SHP77 (cell line): ENCODE measurements at regions not wholly inside any gene's neighbourhood (a gene's known extent, or its start where the extent isn't known, plus 50 kb on each side); places are given as distances from the start of the nearest gene placed in this dataset.
"Not testable (repeated sequence)": the region's sequence is repeated elsewhere in the genome, so short reads cannot be mapped to it uniquely, and the experiment has no call there.

Source experiments
- DNase-seq, 2 experiments: peaks; one replicate each; lab custom pipeline; 2025; lab: John Stamatoyannopoulos, UW

GRCh38 chr21:35982717-35983116 lies 77.6 kb downstream of the SETD4 start:
- no peak for DNase-seq

DNA sequence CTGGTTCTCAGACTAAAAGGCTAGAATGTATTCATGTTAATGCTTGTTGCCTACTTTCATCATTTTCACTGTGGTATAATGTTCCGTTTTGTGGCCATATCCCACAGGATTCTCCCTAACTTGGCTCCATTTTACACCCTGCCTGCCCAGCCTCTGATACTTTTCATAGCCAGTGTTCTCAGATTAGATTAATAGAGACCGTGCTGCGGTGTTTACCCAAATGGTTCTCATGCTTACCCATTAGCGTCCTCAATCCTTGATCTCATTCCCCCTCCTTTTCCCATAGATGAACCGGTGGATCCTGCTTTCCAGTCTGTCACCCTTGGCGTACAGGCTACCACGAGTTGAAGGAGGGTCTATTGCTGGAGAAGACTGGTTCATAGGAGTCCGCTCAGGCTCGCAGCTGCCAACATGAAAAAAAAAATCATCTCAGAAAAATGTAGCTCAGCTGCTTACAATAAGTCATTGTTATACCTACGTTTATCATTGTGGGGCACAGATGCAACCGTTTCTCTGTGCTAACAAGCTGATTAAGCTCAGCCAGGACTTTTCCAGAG lies 78.7 kb downstream of the SETD4 start:
- no peak for DNase-seq

DNA sequence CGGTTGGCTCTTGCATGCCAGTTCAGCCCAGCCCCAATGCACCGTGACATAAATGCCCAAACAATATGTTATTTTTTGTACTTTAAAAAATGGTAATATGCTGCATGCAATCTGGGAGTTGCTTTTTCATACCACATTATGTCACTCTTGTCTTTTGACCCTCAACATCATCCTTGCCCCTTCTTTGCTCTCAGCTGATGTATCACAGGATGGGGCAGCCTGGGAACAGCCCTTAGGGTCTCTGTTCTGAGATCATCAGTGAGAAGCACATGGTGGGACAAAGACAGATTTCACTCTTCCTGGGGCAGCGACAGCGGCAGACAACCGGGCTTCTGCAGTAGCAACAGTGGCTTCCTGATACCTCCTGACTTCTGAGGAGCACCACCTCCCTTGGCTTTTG lies 79.5 kb downstream of the SETD4 start:
- no peak for DNase-seq

DNA sequence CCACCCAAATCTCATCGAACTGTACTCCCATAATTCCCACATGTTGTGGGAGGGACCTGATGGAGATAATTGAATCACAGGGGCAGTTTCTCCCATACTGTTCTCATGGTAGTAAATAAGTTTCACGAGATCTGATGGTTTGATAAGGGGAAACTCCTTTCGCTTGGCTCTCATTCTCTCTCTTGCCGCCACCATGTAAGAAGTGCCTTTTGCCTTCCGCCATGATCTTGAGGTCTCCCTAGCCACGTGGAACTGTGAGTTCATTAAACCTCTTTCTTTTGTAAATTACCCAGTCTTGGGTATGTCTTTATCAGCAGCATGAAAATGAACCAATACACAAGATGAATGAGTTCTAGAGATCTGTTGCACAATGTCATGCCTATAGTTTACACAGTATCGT lies 82.5 kb downstream of the SETD4 start:
- not testable (repeated sequence) for DNase-seq

GRCh38 chr21:35976929-35977328 lies 83.4 kb downstream of the SETD4 start:
- DNase-seq: no peak

GRCh38 chr21:35976481-35976880 lies 83.8 kb downstream of the SETD4 start:
- DNase-seq: no peak

GRCh38 chr21:35974775-35975174 lies 85.6 kb downstream of the SETD4 start:
- DNase-seq: peak; percentile 91 to 95

- DNase-seq: no peak
These were observed 88.5 kb downstream of the SETD4 start for GRCh38 chr21:35971824-35972223.

- no peak for DNase-seq
These were observed 91.0 kb downstream of the SETD4 start for GRCh38 chr21:35969281-35969680.

DNA sequence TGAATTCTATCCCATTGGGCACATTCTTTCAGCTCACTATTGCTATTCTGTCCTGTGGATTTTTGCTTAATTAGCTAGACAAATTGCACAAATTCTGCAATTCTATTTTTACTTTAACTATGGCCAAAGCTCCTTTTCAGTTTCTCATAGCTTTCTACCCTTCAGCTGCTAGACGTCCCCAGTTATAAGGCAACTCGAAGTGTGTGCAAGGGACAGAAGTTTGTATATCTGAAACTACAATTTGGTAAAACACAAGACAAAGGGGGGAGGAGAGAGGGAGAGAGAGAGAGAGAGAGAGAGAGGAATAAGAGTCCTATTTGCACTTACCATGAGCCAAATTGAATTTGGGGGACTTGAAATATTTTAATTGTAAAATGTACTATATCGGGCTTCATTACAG lies 91.8 kb downstream of the SETD4 start:
- DNase-seq: no peak

DNA sequence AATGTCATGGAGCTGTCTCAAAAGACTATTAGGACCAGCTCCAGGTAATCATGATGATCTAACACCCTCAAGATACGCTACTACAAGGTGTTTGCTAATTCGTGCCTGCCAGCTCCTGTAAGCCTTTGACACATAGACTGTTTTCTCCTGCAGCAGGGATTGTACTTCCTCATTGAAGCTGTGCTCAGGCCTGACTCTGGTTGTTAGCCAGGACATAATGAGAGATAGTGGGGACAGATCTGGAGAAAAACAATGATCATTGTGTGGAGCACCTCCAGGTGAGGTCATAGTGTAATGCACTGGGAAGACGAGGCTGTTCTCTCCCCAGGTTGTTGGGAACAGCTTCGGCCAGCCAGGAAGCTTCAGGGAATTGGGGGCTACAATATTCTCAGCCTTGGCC lies 94.6 kb downstream of the SETD4 start:
- DNase-seq: no peak

- no peak for DNase-seq
These were observed 96.3 kb downstream of the SETD4 start for GRCh38 chr21:35963920-35964451.

DNA sequence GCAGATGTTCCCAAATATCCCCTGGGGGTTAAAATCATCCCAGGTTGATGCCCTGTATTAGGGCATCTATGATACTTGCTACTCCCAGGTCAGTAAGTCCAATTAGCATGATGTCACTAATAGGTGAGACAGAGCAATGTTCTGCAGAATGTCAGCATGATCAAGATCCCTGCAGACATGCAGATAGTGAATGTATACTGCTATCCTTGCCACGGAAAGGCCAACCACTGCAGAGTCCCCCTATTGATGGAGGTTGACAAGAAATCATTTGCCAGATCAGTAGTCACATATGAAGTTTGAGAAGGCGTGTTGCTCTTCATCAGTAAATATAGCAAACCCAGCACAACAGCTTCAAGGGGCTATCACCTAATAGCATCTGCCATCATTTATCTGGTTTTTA lies 97.4 kb downstream of the SETD4 start:
- no peak for DNase-seq

DNA sequence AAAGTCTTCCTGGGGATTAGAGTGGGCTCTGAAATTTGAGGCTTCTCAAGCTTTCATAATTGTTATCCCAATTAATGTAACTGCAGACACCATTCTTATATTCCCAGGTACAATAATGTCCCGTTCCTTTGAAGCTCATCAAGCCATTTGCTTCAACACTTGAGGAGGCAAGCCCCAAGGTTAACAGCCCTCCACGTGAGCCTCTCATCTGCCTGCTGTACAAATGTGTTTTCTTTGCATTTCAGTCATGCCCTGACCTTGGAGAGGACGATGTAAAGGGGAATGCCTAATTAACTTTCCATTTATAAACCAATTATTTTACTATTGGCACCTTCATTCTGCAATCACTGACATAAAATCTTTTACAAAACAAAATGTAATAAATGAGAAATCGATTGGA lies 106.3 kb downstream of the SETD4 start:
- no peak for DNase-seq

GRCh38 chr21:35953597-35953996 lies 106.7 kb downstream of the SETD4 start:
- DNase-seq: no peak

- no peak for DNase-seq
These were observed 107.5 kb downstream of the SETD4 start for GRCh38 chr21:35952651-35953340.

DNA sequence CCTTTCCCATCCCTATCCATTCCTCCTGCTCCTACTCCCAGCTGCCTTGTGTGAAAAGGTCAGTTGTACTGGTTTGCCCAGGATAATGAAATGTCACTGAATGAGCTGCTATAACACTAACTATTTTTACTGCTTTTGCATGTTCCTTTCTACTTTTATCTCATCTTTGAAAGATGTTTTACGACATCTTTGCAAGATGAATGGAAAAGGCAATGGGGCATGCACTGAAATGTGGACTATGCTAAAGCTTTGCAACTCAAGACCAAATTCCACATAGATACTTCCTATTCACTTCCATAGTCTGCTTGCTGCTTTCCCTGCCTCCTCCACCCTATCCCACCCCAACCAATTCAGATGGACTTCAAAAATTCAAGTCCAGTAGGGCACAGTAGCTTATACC lies 111.3 kb downstream of the SETD4 start:
- no peak for DNase-seq

- DNase-seq: no peak
These were observed 115.1 kb downstream of the SETD4 start for GRCh38 chr21:35945089-35945671.

- DNase-seq: peak; percentile 44 to 55
These were observed 116.6 kb downstream of the SETD4 start for GRCh38 chr21:35943752-35944151.

GRCh38 chr21:35942211-35943144 lies 117.8 kb downstream of the SETD4 start:
- no peak for DNase-seq

- DNase-seq: peak; percentile 75 to 80
These were observed 120.0 kb downstream of the SETD4 start for GRCh38 chr21:35940074-35940927.
